Activated CD8-positive, alpha-beta T cell treated with anti-CD3 and anti-CD28 coated beads, Interleukin-2, amount 10 ng/mL, durations not matched to agents 7 days and 5 days (primary cell): ENCODE measurements at regions not wholly inside any gene's neighbourhood (a gene's known extent, or its start where the extent isn't known, plus 50 kb on each side); places are given as distances from the start of the nearest gene placed in this dataset.
"Not testable (repeated sequence)": the region's sequence is repeated elsewhere in the genome, so short reads cannot be mapped to it uniquely, and the experiment has no call there.

Experiments used
- ATAC-seq: fragments of 150-1000 bp; cut with Tn5 transposase; one replicate; pipeline ENCODE4 v1.10.0; 2021; ENCODE audit warnings: moderate library complexity
- CTCF ChIA-PET: fragments of 350-600 bp; sonication (Branson Sonifier 250); formaldehyde crosslinking; loops from one replicate; lab custom pipeline; 2021; ENCODE audit warnings: antibody characterized with exemption; lab: Charles Lee
- POLR2A ChIA-PET: fragments of 350-600 bp; sonication (Branson Sonifier 250); formaldehyde crosslinking; loops from one replicate; lab custom pipeline; 2021; ENCODE audit warnings: antibody characterized with exemption; lab: Charles Lee
- DNase-seq: peaks from one replicate; pipeline ENCODE4 v3.0.0-alpha.2; 2020
- H3K27ac Mint-ChIP-seq: one replicate; pipeline ENCODE4 v1.8.0; 2021; ENCODE audit warnings: mild to moderate bottlenecking, mixed read lengths
- H3K27me3 Mint-ChIP-seq: one replicate; pipeline ENCODE4 v1.8.0; 2021; ENCODE audit warnings: low read depth, mixed read lengths
- H3K36me3 Mint-ChIP-seq: one replicate; pipeline ENCODE4 v1.8.0; 2021; ENCODE audit warnings: low read depth, mixed read lengths
- H3K4me1 Mint-ChIP-seq: one replicate; pipeline ENCODE4 v1.8.0; 2021; ENCODE audit warnings: low read depth, mixed read lengths
- H3K4me3 Mint-ChIP-seq: one replicate; pipeline ENCODE4 v1.8.0; 2021; ENCODE audit warnings: mild to moderate bottlenecking, mixed read lengths
- H3K9me3 Mint-ChIP-seq: one replicate; pipeline ENCODE4 v1.8.0; 2022; ENCODE audit warnings: mixed read lengths; ENCODE audit not compliant: insufficient read depth

- POLR2A ChIA-PET: no interaction called here
- no peak for ATAC-seq
- Mint-ChIP-seq H3K27me3 (peaks cover 14% of the 10 kb centered on the region), H3K4me3 (no peak overlapping the region), H3K4me1 (peaks cover 4% of the 10 kb centered on the region), H3K27ac (no peak overlapping the region), H3K36me3 (no peaks in the 10 kb centered on the region), H3K9me3 (no peaks in the 10 kb centered on the region)
- no peak for DNase-seq
- CTCF ChIA-PET: interaction anchor here (0.6 kb wide), 1 partner anchor 138 kb away, joined by 4 read pairs; no protein-coding TSS in a partner anchor
Observed at GRCh38 chr3:194906970-194907629, 221.4 kb downstream of the FAM43A start.

GRCh38 chr3:194907811-194908210 lies 222.1 kb downstream of the FAM43A start:
- Mint-ChIP-seq H3K36me3 (no peaks in the 10 kb centered on the region), H3K27ac (no peak overlapping the region), H3K4me3 (no peak overlapping the region), H3K4me1 (peaks cover 4% of the 10 kb centered on the region), H3K27me3 (peaks cover 9% of the 10 kb centered on the region), H3K9me3 (no peaks in the 10 kb centered on the region)
- POLR2A ChIA-PET: no interaction called here
- no peak for ATAC-seq
- CTCF ChIA-PET: interaction anchor here (0.6 to 1.1 kb wide), 2 partner anchors 139 to 225 kb away, joined by 4 read pairs; no protein-coding TSS in a partner anchor
- DNase-seq: no peak

GRCh38 chr3:194908496-194908895 lies 222.8 kb downstream of the FAM43A start:
- peaks cover 8% of the 10 kb centered on the region for H3K27me3 Mint-ChIP-seq
- H3K36me3 Mint-ChIP-seq: no peaks in the 10 kb centered on the region
- no peak for DNase-seq
- no peaks in the 10 kb centered on the region for H3K9me3 Mint-ChIP-seq
- H3K4me1 Mint-ChIP-seq: peaks cover 4% of the 10 kb centered on the region
- no peak overlapping the region for H3K4me3 Mint-ChIP-seq
- ChIA-PET POLR2A (no interaction called here), CTCF (interaction anchor here (1.1 kb wide), 1 partner anchor 226 kb away, joined by 4 read pairs; no protein-coding TSS in a partner anchor)
- H3K27ac Mint-ChIP-seq: no peak overlapping the region
- no peak for ATAC-seq

GRCh38 chr3:194908972-194909371 lies 223.3 kb downstream of the FAM43A start:
- Mint-ChIP-seq H3K27me3 (peaks cover 8% of the 10 kb centered on the region), H3K9me3 (no peaks in the 10 kb centered on the region), H3K4me3 (no peak overlapping the region), H3K4me1 (peaks cover 4% of the 10 kb centered on the region), H3K27ac (no peak overlapping the region), H3K36me3 (no peaks in the 10 kb centered on the region)
- DNase-seq (no peak), ATAC-seq (no peak)
- ChIA-PET POLR2A (no interaction called here), CTCF (no interaction called here)

GRCh38 chr3:194910414-194910984 lies 224.8 kb downstream of the FAM43A start:
- ChIA-PET CTCF (no interaction called here), POLR2A (no interaction called here)
- H3K4me1 Mint-ChIP-seq: peaks cover 4% of the 10 kb centered on the region
- peaks cover 12% of the 10 kb centered on the region for H3K27me3 Mint-ChIP-seq
- no peak overlapping the region for H3K4me3 Mint-ChIP-seq
- no peaks in the 10 kb centered on the region for H3K36me3 Mint-ChIP-seq
- H3K9me3 Mint-ChIP-seq: no peaks in the 10 kb centered on the region
- H3K27ac Mint-ChIP-seq: no peak overlapping the region
- ATAC-seq (no peak), DNase-seq (no peak)

GRCh38 chr3:194913316-194913715 lies 227.6 kb downstream of the FAM43A start:
- no peaks in the 10 kb centered on the region for H3K36me3 Mint-ChIP-seq

GRCh38 chr3:194924889-194925288 lies 239.2 kb downstream of the FAM43A start:
- ATAC-seq, DNase-seq, POLR2A ChIA-PET, H3K36me3 Mint-ChIP-seq, H3K27me3 Mint-ChIP-seq, H3K4me1 Mint-ChIP-seq, H3K9me3 Mint-ChIP-seq, H3K4me3 Mint-ChIP-seq, H3K27ac Mint-ChIP-seq: not testable (repeated sequence)
- CTCF ChIA-PET: interaction anchor here (0.7 kb wide), 1 partner anchor 242 kb away, joined by 3 read pairs; no protein-coding TSS in a partner anchor

More at GRCh38 chr3:194913316-194913715, 227.6 kb downstream of the FAM43A start:
- Mint-ChIP-seq H3K4me3 (no peak overlapping the region), H3K4me1 (no peaks in the 10 kb centered on the region), H3K9me3 (no peaks in the 10 kb centered on the region), H3K27me3 (peaks cover 22% of the 10 kb centered on the region), H3K27ac (no peak overlapping the region)
- DNase-seq (no peak), ATAC-seq (no peak)
- CTCF ChIA-PET: no interaction called here
- POLR2A ChIA-PET: no interaction called here

- Mint-ChIP-seq H3K36me3 (no peaks in the 10 kb centered on the region), H3K4me1 (no peaks in the 10 kb centered on the region), H3K9me3 (peaks cover 3% of the 10 kb centered on the region), H3K27me3 (peaks cover 10% of the 10 kb centered on the region), H3K27ac (no peak overlapping the region), H3K4me3 (no peak overlapping the region)
- ChIA-PET POLR2A (no interaction called here), CTCF (interaction anchor here (0.7 kb wide), 1 partner anchor 243 kb away, joined by 3 read pairs; no protein-coding TSS in a partner anchor)
- DNase-seq: no peak
- no peak for ATAC-seq
Observed at GRCh38 chr3:194925614-194926013, 239.9 kb downstream of the FAM43A start.

- CTCF ChIA-PET: no interaction called here
Observed at GRCh38 chr3:194928227-194928626, 242.5 kb downstream of the FAM43A start.

GRCh38 chr3:194928831-194929577 lies 243.3 kb downstream of the FAM43A start:
- Mint-ChIP-seq H3K4me1 (no peaks in the 10 kb centered on the region), H3K27me3 (peaks cover 5% of the 10 kb centered on the region), H3K27ac (no peak overlapping the region), H3K36me3 (no peaks in the 10 kb centered on the region), H3K4me3 (no peak overlapping the region), H3K9me3 (no peaks in the 10 kb centered on the region)
- ChIA-PET CTCF (no interaction called here), POLR2A (no interaction called here)
- DNase-seq (no peak), ATAC-seq (no peak)

More at GRCh38 chr3:194928227-194928626, 242.5 kb downstream of the FAM43A start:
- Mint-ChIP-seq H3K27ac (no peak overlapping the region), H3K27me3 (peaks cover 5% of the 10 kb centered on the region), H3K4me3 (no peak overlapping the region), H3K4me1 (no peaks in the 10 kb centered on the region), H3K9me3 (no peaks in the 10 kb centered on the region), H3K36me3 (no peaks in the 10 kb centered on the region)
- no peak for ATAC-seq
- POLR2A ChIA-PET: no interaction called here
- DNase-seq: no peak

- POLR2A ChIA-PET: no interaction called here
- CTCF ChIA-PET: no interaction called here
Observed at GRCh38 chr3:194929578-194929960, 243.9 kb downstream of the FAM43A start.

More at GRCh38 chr3:194929578-194929960, 243.9 kb downstream of the FAM43A start:
- Mint-ChIP-seq H3K4me1 (no peaks in the 10 kb centered on the region), H3K4me3 (no peak overlapping the region), H3K36me3 (no peaks in the 10 kb centered on the region), H3K27me3 (peaks cover 5% of the 10 kb centered on the region), H3K27ac (no peak overlapping the region), H3K9me3 (no peaks in the 10 kb centered on the region)
- ATAC-seq (no peak), DNase-seq (no peak)
